ENCODE measurements at regions not wholly inside any gene's neighbourhood (a gene's known extent, or its start where the extent isn't known, plus 50 kb on each side); places are given as distances from the start of the nearest gene placed in this dataset.

DNA sequence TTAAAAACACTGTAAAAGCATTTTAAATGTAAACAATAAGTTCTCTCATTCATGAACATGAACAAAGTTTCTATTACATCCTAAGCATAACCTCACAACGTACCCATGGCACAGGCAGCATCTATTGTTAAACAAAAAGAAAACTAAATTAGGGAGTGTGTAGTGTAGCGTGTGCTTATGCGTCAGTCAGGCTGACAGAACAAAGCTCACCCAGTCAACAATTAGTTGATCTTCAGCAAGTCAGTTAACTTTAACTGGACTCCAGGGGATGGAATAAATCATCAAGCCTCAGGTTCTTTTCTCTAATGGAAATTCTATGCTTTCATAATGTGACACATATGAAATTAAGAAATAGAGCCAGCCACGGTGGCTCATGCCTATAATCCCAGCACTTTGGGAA is 91.6 kb upstream of the ODAD2 start:
- no TSS peak for BruUV-seq (replicated peaks)
- H3K9me1 ChIP-seq (replicated peaks; ENCODE audit: control insufficient read depth, extremely low read depth, insufficient read depth, low read length), result no peaks in the 10 kb centered on the region
- H3K4me1 ChIP-seq (ENCODE audit: control insufficient read depth, extremely low read depth, insufficient read depth, low read length), result peaks cover 47% of the 10 kb centered on the region
- ChIA-PET POLR2A (no interaction called here), CTCF (interaction anchor here (2.1 kb wide), 1 partner anchor 89 kb away, joined by 8 read pairs; no protein-coding TSS in a partner anchor)
- no peaks in the 10 kb centered on the region for H3K9me3 ChIP-seq (replicated peaks; ENCODE audit: control insufficient read depth, insufficient read depth, low read length)
- no peak for TF ChIP-seq POLR2AphosphoS5 (IDR thresholded peaks at IDR 0.05; ENCODE audit: insufficient read depth, low read depth, low read length)
- TF ChIP-seq MYC (IDR thresholded peaks at IDR 0.05; ENCODE audit: low read depth, low read length), result no peak
- no peak for TF ChIP-seq FOS (IDR thresholded peaks at IDR 0.05; ENCODE audit: borderline replicate concordance, insufficient read depth, low read length)
- TF ChIP-seq, protein P1, sequence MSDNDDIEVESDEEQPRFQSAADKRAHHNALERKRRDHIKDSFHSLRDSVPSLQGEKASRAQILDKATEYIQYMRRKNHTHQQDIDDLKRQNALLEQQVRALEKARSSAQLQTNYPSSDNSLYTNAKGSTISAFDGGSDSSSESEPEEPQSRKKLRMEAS (IDR thresholded peaks at IDR 0.05; ENCODE audit: insufficient read depth, insufficient read length), result no peak
- no peak for TF ChIP-seq JUN (IDR thresholded peaks at IDR 0.05; ENCODE audit: borderline replicate concordance, insufficient read depth, insufficient read length, low read depth)
- TF ChIP-seq, protein P2, sequence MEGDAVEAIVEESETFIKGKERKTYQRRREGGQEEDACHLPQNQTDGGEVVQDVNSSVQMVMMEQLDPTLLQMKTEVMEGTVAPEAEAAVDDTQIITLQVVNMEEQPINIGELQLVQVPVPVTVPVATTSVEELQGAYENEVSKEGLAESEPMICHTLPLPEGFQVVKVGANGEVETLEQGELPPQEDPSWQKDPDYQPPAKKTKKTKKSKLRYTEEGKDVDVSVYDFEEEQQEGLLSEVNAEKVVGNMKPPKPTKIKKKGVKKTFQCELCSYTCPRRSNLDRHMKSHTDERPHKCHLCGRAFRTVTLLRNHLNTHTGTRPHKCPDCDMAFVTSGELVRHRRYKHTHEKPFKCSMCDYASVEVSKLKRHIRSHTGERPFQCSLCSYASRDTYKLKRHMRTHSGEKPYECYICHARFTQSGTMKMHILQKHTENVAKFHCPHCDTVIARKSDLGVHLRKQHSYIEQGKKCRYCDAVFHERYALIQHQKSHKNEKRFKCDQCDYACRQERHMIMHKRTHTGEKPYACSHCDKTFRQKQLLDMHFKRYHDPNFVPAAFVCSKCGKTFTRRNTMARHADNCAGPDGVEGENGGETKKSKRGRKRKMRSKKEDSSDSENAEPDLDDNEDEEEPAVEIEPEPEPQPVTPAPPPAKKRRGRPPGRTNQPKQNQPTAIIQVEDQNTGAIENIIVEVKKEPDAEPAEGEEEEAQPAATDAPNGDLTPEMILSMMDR (IDR thresholded peaks at IDR 0.05; ENCODE audit: extremely low read depth in 1 of 2, insufficient read depth in 1 of 2, low read depth in 1 of 2, low read length in 2 of 2), result no peak
- TF ChIP-seq EZH2 (IDR thresholded peaks at IDR 0.05; ENCODE audit: borderline replicate concordance, low read depth, low read length, severe bottlenecking), result no peak
- no peak for TF ChIP-seq GATA2 (IDR thresholded peaks at IDR 0.05; ENCODE audit: insufficient read depth, insufficient read length, low read depth, low read length)
- no peak for TF ChIP-seq POLR2A (IDR thresholded peaks at IDR 0.05; ENCODE audit: low read depth, low read length)
- H3K36me3 ChIP-seq (ENCODE audit: control insufficient read depth in 2 of 2, extremely low read depth in 1 of 2, insufficient read depth in 2 of 2, low read length in 2 of 2), result no peaks in the 10 kb centered on the region
- intact Hi-C loops (cut with micrococcal nuclease) (no loop called here), dilution Hi-C loops (cut with MboI; ENCODE audit: extremely low pct_ligation_motif_present, low sequenced_read_pairs) (no loop called here)
- H3K9ac ChIP-seq (replicated peaks; ENCODE audit: extremely low read depth, insufficient read depth, low read length), result no peak overlapping the region
- no peaks in the 10 kb centered on the region for H4K20me1 ChIP-seq (replicated peaks; ENCODE audit: control insufficient read depth, extremely low read depth, insufficient read depth, low read length)
- DNase-seq (ENCODE audit: low read depth, low spot score) (no peak), FAIRE-seq (no peak)
- peak overlapping the region; percentile 15 for H2AFZ ChIP-seq (ENCODE audit: low read depth, low read length)
- no peak overlapping the region for H3K4me2 ChIP-seq (ENCODE audit: insufficient read depth, low read length)
- no peaks in the 10 kb centered on the region for H3K27me3 ChIP-seq (ENCODE audit: control insufficient read depth in 2 of 2, insufficient read depth in 2 of 2, low read length in 2 of 2)
- no peak overlapping the region for H3K4me3 ChIP-seq (replicated peaks in 1 of 3; ENCODE audit: insufficient read depth in 1 of 3, low read depth in 1 of 3, low read length in 3 of 3)
- H3K27ac ChIP-seq (ENCODE audit: insufficient read depth, low read depth, low read length), result peak overlapping the region; percentile 99
- no peaks in the 10 kb centered on the region for H3K79me2 ChIP-seq (ENCODE audit: control insufficient read depth, insufficient read depth, low read length)

Data from endothelial cell of umbilical vein (primary cell).